Activated CD8-positive, alpha-beta T cell treated with anti-CD3 and anti-CD28 coated beads for 36 hours (primary cell): ENCODE measurements at regions not wholly inside any gene's neighbourhood (a gene's known extent, or its start where the extent isn't known, plus 50 kb on each side); places are given as distances from the start of the nearest gene placed in this dataset.

Experiments
- ATAC-seq: fragments of 200-7000 bp; cut with Tn5 transposase; one replicate; pipeline ENCODE4 v1.10.0; 2021; ENCODE audit warnings: mild to moderate bottlenecking, moderate library complexity
- CTCF ChIA-PET: fragments of 350-600 bp; sonication (Branson Sonifier 250); formaldehyde crosslinking; loops from one replicate; lab custom pipeline; 2021; ENCODE audit warnings: antibody characterized with exemption; lab: Charles Lee
- POLR2A ChIA-PET: fragments of 350-600 bp; sonication (Branson Sonifier 250); formaldehyde crosslinking; loops from one replicate; lab custom pipeline; 2021; ENCODE audit warnings: antibody characterized with exemption; lab: Charles Lee
- DNase-seq: peaks from one replicate; pipeline ENCODE4 v3.0.0-alpha.2; 2020
- H3K27ac Mint-ChIP-seq: one replicate; pipeline ENCODE4 v1.8.0; 2021; ENCODE audit warnings: mild to moderate bottlenecking, mixed read lengths
- H3K27me3 Mint-ChIP-seq: one replicate; pipeline ENCODE4 v1.8.0; 2021; ENCODE audit warnings: mixed read lengths
- H3K36me3 Mint-ChIP-seq: one replicate; pipeline ENCODE4 v1.8.0; 2021; ENCODE audit warnings: low read depth, mixed read lengths
- H3K4me1 Mint-ChIP-seq: one replicate; pipeline ENCODE4 v1.8.0; 2021; ENCODE audit warnings: low read depth, mixed read lengths
- H3K4me3 Mint-ChIP-seq: one replicate; pipeline ENCODE4 v1.8.0; 2021; ENCODE audit warnings: mild to moderate bottlenecking, moderate library complexity, mixed read lengths
- H3K9me3 Mint-ChIP-seq: one replicate; pipeline ENCODE4 v1.8.0; 2021; ENCODE audit warnings: mixed read lengths
- CTCF ChIP-seq: fragments of 200-600 bp; IDR thresholded peaks from one replicate; pipeline ENCODE4 v1.8.0; 2022; ENCODE audit warnings: antibody characterized with exemption, mild to moderate bottlenecking
- intact Hi-C: fragments of 100-400 bp; cut with micrococcal nuclease; formaldehyde crosslinking; loops from one replicate; pipeline ENCODE4 v1.10.0; 2022

GRCh38 chr2:75870651-75871137 is 160.0 kb upstream of the GCFC2 start:
- Mint-ChIP-seq H3K4me3 (no peak overlapping the region), H3K4me1 (no peaks in the 10 kb centered on the region), H3K36me3 (no peaks in the 10 kb centered on the region), H3K27me3 (no peaks in the 10 kb centered on the region), H3K27ac (no peak overlapping the region), H3K9me3 (no peaks in the 10 kb centered on the region)
- no peak for DNase-seq
- no peak for ATAC-seq
- intact Hi-C loops, result no loop called here
- CTCF ChIA-PET, result interaction anchor here (1.0 kb wide), 1 partner anchor 26 kb away, joined by 4 read pairs; no protein-coding TSS in a partner anchor
- POLR2A ChIA-PET, result no interaction called here
- TF ChIP-seq CTCF, result no peak

- H3K4me3 Mint-ChIP-seq, result no peak overlapping the region
- intact Hi-C loops, result no loop called here
- DNase-seq (no peak), ATAC-seq (no peak)
- no peak for TF ChIP-seq CTCF
- H3K4me1 Mint-ChIP-seq, result no peaks in the 10 kb centered on the region
- no peaks in the 10 kb centered on the region for H3K9me3 Mint-ChIP-seq
- no peaks in the 10 kb centered on the region for H3K27me3 Mint-ChIP-seq
- no peak overlapping the region for H3K27ac Mint-ChIP-seq
- CTCF ChIA-PET, result interaction anchor here (1.0 kb wide), 1 partner anchor 27 kb away, joined by 4 read pairs; no protein-coding TSS in a partner anchor
- POLR2A ChIA-PET, result no interaction called here
- H3K36me3 Mint-ChIP-seq, result no peaks in the 10 kb centered on the region
Observed at GRCh38 chr2:75870133-75870532, 159.4 kb upstream of the GCFC2 start.

- Mint-ChIP-seq H3K9me3 (no peaks in the 10 kb centered on the region), H3K4me3 (no peak overlapping the region), H3K27me3 (no peaks in the 10 kb centered on the region), H3K27ac (no peak overlapping the region), H3K36me3 (no peaks in the 10 kb centered on the region), H3K4me1 (no peaks in the 10 kb centered on the region)
- no peak for TF ChIP-seq CTCF
- ChIA-PET POLR2A (no interaction called here), CTCF (no interaction called here)
- no peak for DNase-seq
- ATAC-seq, result no peak
- intact Hi-C loops, result no loop called here
Observed at GRCh38 chr2:75865702-75866101, 155.0 kb upstream of the GCFC2 start.

GRCh38 chr2:75865083-75865482 is 154.4 kb upstream of the GCFC2 start:
- intact Hi-C loops, result no loop called here
- H3K9me3 Mint-ChIP-seq, result no peaks in the 10 kb centered on the region
- DNase-seq (no peak), ATAC-seq (no peak)
- no peak overlapping the region for H3K27ac Mint-ChIP-seq
- no peak overlapping the region for H3K4me3 Mint-ChIP-seq
- ChIA-PET CTCF (no interaction called here), POLR2A (no interaction called here)
- no peaks in the 10 kb centered on the region for H3K4me1 Mint-ChIP-seq
- no peaks in the 10 kb centered on the region for H3K36me3 Mint-ChIP-seq
- no peaks in the 10 kb centered on the region for H3K27me3 Mint-ChIP-seq
- no peak for TF ChIP-seq CTCF

- no peak for TF ChIP-seq CTCF
- Mint-ChIP-seq H3K9me3 (no peaks in the 10 kb centered on the region), H3K4me1 (no peaks in the 10 kb centered on the region), H3K27me3 (no peaks in the 10 kb centered on the region), H3K4me3 (no peak overlapping the region), H3K36me3 (no peaks in the 10 kb centered on the region), H3K27ac (no peak overlapping the region)
- DNase-seq (no peak), ATAC-seq (no peak)
- ChIA-PET CTCF (no interaction called here), POLR2A (no interaction called here)
- intact Hi-C loops, result no loop called here
Observed at GRCh38 chr2:75862547-75862946, 151.8 kb upstream of the GCFC2 start.
